ENCODE measurements at regions not wholly inside any gene's neighbourhood (a gene's known extent, or its start where the extent isn't known, plus 50 kb on each side); places are given as distances from the start of the nearest gene placed in this dataset.

- Mint-ChIP-seq H3K4me3 (no peak overlapping the region), H3K9me3 (no peaks in the 10 kb centered on the region), H3K27me3 (peaks cover 3% of the 10 kb centered on the region), H3K36me3 (ENCODE audit: low read depth) (no peaks in the 10 kb centered on the region), H3K4me1 (no peaks in the 10 kb centered on the region), H3K27ac (no peak overlapping the region)
- no peak for TF ChIP-seq CTCF (IDR thresholded peaks at IDR 0.05)
- ATAC-seq (ENCODE audit: low read depth) (no peak), DNase-seq (no peak)
- intact Hi-C loops (cut with micrococcal nuclease): no loop called here
- CTCF ChIA-PET: no interaction called here
- POLR2A ChIA-PET: no interaction called here
These were observed 199.2 kb downstream of the ICOS start for GRCh38 chr2:204135752-204136151.

GRCh38 chr2:204138206-204138605 is 201.6 kb downstream of the ICOS start:
- POLR2A ChIA-PET: no interaction called here

GRCh38 chr2:204140246-204140645 is 203.7 kb downstream of the ICOS start:
- CTCF ChIA-PET: no interaction called here
- Mint-ChIP-seq H3K27me3 (peaks cover 5% of the 10 kb centered on the region), H3K36me3 (ENCODE audit: low read depth) (no peaks in the 10 kb centered on the region), H3K4me3 (no peak overlapping the region), H3K4me1 (peaks cover 1% of the 10 kb centered on the region), H3K27ac (no peak overlapping the region), H3K9me3 (no peaks in the 10 kb centered on the region)
- TF ChIP-seq CTCF (IDR thresholded peaks at IDR 0.05): no peak
- intact Hi-C loops (cut with micrococcal nuclease): no loop called here
- POLR2A ChIA-PET: no interaction called here
- DNase-seq (no peak), ATAC-seq (ENCODE audit: low read depth) (no peak)

More at GRCh38 chr2:204138206-204138605, 201.6 kb downstream of the ICOS start:
- CTCF ChIA-PET: no interaction called here
- no peak for TF ChIP-seq CTCF (IDR thresholded peaks at IDR 0.05)
- Mint-ChIP-seq H3K27me3 (peaks cover 3% of the 10 kb centered on the region), H3K9me3 (no peaks in the 10 kb centered on the region), H3K4me1 (no peaks in the 10 kb centered on the region), H3K4me3 (no peak overlapping the region), H3K36me3 (ENCODE audit: low read depth) (no peaks in the 10 kb centered on the region), H3K27ac (no peak overlapping the region)
- intact Hi-C loops (cut with micrococcal nuclease): no loop called here
- DNase-seq: no peak
- ATAC-seq (ENCODE audit: low read depth): no peak

- Mint-ChIP-seq H3K4me1 (peaks cover 9% of the 10 kb centered on the region), H3K27me3 (peaks cover 11% of the 10 kb centered on the region), H3K9me3 (no peaks in the 10 kb centered on the region), H3K36me3 (ENCODE audit: low read depth) (no peaks in the 10 kb centered on the region), H3K4me3 (no peak overlapping the region), H3K27ac (no peak overlapping the region)
- no peak for TF ChIP-seq CTCF (IDR thresholded peaks at IDR 0.05)
- DNase-seq: no peak
- intact Hi-C loops (cut with micrococcal nuclease): loop anchor here (2.0 kb wide), 1 partner anchor 1537 kb away; no protein-coding TSS in a partner anchor
- ChIA-PET CTCF (interaction anchor here (1.3 to 2.2 kb wide), 2 partner anchors 33 to 1805 kb away, joined by 3 to 11 read pairs; no protein-coding TSS in a partner anchor), POLR2A (no interaction called here)
- no peak for ATAC-seq (ENCODE audit: low read depth)
These were observed 206.9 kb downstream of the ICOS start for GRCh38 chr2:204143216-204144014.

GRCh38 chr2:204144492-204144891 is 207.9 kb downstream of the ICOS start:
- H3K27ac Mint-ChIP-seq: no peak overlapping the region
- DNase-seq (no peak), ATAC-seq (ENCODE audit: low read depth) (no peak)
- no peaks in the 10 kb centered on the region for H3K36me3 Mint-ChIP-seq (ENCODE audit: low read depth)
- no peak overlapping the region for H3K4me3 Mint-ChIP-seq
- H3K9me3 Mint-ChIP-seq: no peaks in the 10 kb centered on the region
- intact Hi-C loops (cut with micrococcal nuclease): loop anchor here (2.0 kb wide), 1 partner anchor 1536 kb away; no protein-coding TSS in a partner anchor
- H3K4me1 Mint-ChIP-seq: peaks cover 9% of the 10 kb centered on the region
- TF ChIP-seq CTCF (IDR thresholded peaks at IDR 0.05): no peak
- peaks cover 13% of the 10 kb centered on the region for H3K27me3 Mint-ChIP-seq
- ChIA-PET CTCF (interaction anchor here (1.2 to 2.2 kb wide), 8 partner anchors 10 to 1804 kb away, joined by 3 to 11 read pairs (median 5); no protein-coding TSS in a partner anchor), POLR2A (no interaction called here)
